Neural progenitor cell (in vitro differentiated cells): ENCODE measurements at regions not wholly inside any gene's neighbourhood (a gene's known extent, or its start where the extent isn't known, plus 50 kb on each side); places are given as distances from the start of the nearest gene placed in this dataset.

ENCODE experiments used
- DNase-seq: peaks from one replicate; pipeline ENCODE4 v3.0.0-alpha.2; 2016; ENCODE audit warnings: low spot score
- H2AFZ ChIP-seq: fragments of 200-600 bp; sonication (generic); replicated peaks from 2 replicates; pipeline ENCODE4 v1.6.1; 2016; ENCODE audit warnings: antibody characterized with exemption
- H3F3A ChIP-seq: fragments of 200-600 bp; sonication (generic); 2 replicates; pipeline ENCODE4 v1.6.1; 2016; ENCODE audit warnings: antibody characterized with exemption, low read depth
- H3K27ac ChIP-seq: fragments of 200-600 bp; sonication (generic); 2 replicates; pipeline ENCODE4 v1.5.1; 2016; ENCODE audit warnings: mild to moderate bottlenecking
- H3K27me3 ChIP-seq: fragments of 200-600 bp; sonication (generic); 2 replicates; pipeline ENCODE4 v1.6.1; 2016; ENCODE audit warnings: mild to moderate bottlenecking, moderate library complexity
- H3K36me3 ChIP-seq: fragments of 200-600 bp; sonication (generic); 2 replicates; pipeline ENCODE4 v1.5.1; 2016
- H3K4me1 ChIP-seq: fragments of 200-600 bp; sonication (generic); 2 replicates; pipeline ENCODE4 v1.6.1; 2016; ENCODE audit warnings: mixed run types
- H3K4me2 ChIP-seq: fragments of 200-600 bp; sonication (generic); 2 replicates; pipeline ENCODE4 v1.6.1; 2016
- H3K4me3 ChIP-seq: fragments of 200-600 bp; sonication (generic); 2 replicates; pipeline ENCODE4 v1.5.1; 2016
- H3K79me2 ChIP-seq: fragments of 200-600 bp; sonication (generic); 2 replicates; pipeline ENCODE4 v1.6.1; 2016; ENCODE audit warnings: low read depth
- H3K9ac ChIP-seq: fragments of 200-600 bp; sonication (generic); 2 replicates; pipeline ENCODE4 v1.6.1; 2016
- H3K9me3 ChIP-seq: fragments of 200-600 bp; sonication (generic); 2 replicates; pipeline ENCODE4 v1.5.1; 2016; ENCODE audit warnings: low read depth
- H4K20me1 ChIP-seq: fragments of 200-600 bp; sonication (generic); 2 replicates; pipeline ENCODE4 v1.6.1; 2016; ENCODE audit warnings: low read depth
- H3K27ac Mint-ChIP-seq: 3 replicates; pipeline ENCODE4 v1.8.0; 2021; ENCODE audit warnings: mixed read lengths
- H3K27me3 Mint-ChIP-seq: 2 replicates; pipeline ENCODE4 v1.8.0; 2022; ENCODE audit warnings: low read depth, mild to moderate bottlenecking, inconsistent platforms, moderate library complexity, mixed read lengths; ENCODE audit not compliant: insufficient read depth
- H3K36me3 Mint-ChIP-seq: 3 replicates; pipeline ENCODE4 v1.8.0; 2021; ENCODE audit warnings: mixed read lengths
- H3K4me1 Mint-ChIP-seq: 3 replicates; pipeline ENCODE4 v1.8.0; 2021; ENCODE audit warnings: mixed read lengths
- H3K4me3 Mint-ChIP-seq: 3 replicates; pipeline ENCODE4 v1.8.0; 2021; ENCODE audit warnings: mild to moderate bottlenecking, moderate library complexity, mixed read lengths
- H3K9me3 Mint-ChIP-seq: 3 replicates; pipeline ENCODE4 v1.8.0; 2020; ENCODE audit warnings: mixed read lengths
- EZH2 ChIP-seq: fragments of 200-600 bp; sonication (generic); IDR thresholded peaks from 2 replicates; pipeline ENCODE4 v1.6.1; 2017; ENCODE audit warnings: antibody characterized with exemption, mild to moderate bottlenecking, moderate library complexity
- EZH2phosphoT487 ChIP-seq: fragments of 200-600 bp; sonication (generic); IDR thresholded peaks from 2 replicates; pipeline ENCODE4 v1.6.1; 2017; ENCODE audit warnings: antibody characterized with exemption
- TF ChIP-seq, protein P1 (sequence below): fragments of 200-600 bp; sonication (generic); IDR thresholded peaks from 2 replicates; pipeline ENCODE4 v1.5.1; 2017; ENCODE audit warnings: antibody characterized with exemption, mild to moderate bottlenecking

GRCh38 chr13:56412856-56413255, 727.9 kb upstream of the PRR20A start:
- Histone ChIP-seq H4K20me1 (no peaks in the 10 kb centered on the region), H3F3A (no peaks in the 10 kb centered on the region), H3K4me3 (no peak overlapping the region), H3K9me3 (no peaks in the 10 kb centered on the region), H3K27ac (no peak overlapping the region), H3K27me3 (no peaks in the 10 kb centered on the region), H3K36me3 (no peaks in the 10 kb centered on the region), H3K79me2 (no peaks in the 10 kb centered on the region), H3K4me1 (no peaks in the 10 kb centered on the region), H3K9ac (no peak overlapping the region), H3K4me2 (no peak overlapping the region), H2AFZ (no peak overlapping the region)
- Mint-ChIP-seq H3K36me3 (no peaks in the 10 kb centered on the region), H3K9me3 (no peaks in the 10 kb centered on the region), H3K27ac (no peak overlapping the region), H3K4me3 (no peak overlapping the region), H3K4me1 (no peaks in the 10 kb centered on the region), H3K27me3 (no peaks in the 10 kb centered on the region)
- DNase-seq = no peak
- TF ChIP-seq EZH2 = no peak
- TF ChIP-seq, protein P1, sequence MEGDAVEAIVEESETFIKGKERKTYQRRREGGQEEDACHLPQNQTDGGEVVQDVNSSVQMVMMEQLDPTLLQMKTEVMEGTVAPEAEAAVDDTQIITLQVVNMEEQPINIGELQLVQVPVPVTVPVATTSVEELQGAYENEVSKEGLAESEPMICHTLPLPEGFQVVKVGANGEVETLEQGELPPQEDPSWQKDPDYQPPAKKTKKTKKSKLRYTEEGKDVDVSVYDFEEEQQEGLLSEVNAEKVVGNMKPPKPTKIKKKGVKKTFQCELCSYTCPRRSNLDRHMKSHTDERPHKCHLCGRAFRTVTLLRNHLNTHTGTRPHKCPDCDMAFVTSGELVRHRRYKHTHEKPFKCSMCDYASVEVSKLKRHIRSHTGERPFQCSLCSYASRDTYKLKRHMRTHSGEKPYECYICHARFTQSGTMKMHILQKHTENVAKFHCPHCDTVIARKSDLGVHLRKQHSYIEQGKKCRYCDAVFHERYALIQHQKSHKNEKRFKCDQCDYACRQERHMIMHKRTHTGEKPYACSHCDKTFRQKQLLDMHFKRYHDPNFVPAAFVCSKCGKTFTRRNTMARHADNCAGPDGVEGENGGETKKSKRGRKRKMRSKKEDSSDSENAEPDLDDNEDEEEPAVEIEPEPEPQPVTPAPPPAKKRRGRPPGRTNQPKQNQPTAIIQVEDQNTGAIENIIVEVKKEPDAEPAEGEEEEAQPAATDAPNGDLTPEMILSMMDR = no peak
- no peak for TF ChIP-seq EZH2phosphoT487

- no peaks in the 10 kb centered on the region for H4K20me1 ChIP-seq
- no peak overlapping the region for H3K9ac ChIP-seq
- H3K79me2 ChIP-seq = no peaks in the 10 kb centered on the region
- no peaks in the 10 kb centered on the region for H3K36me3 Mint-ChIP-seq
- no peaks in the 10 kb centered on the region for H3K27me3 Mint-ChIP-seq
- no peak overlapping the region for H3K27ac Mint-ChIP-seq
- no peak overlapping the region for H3K4me3 ChIP-seq
- no peak overlapping the region for H3K27ac ChIP-seq
- no peak overlapping the region for H3K4me3 Mint-ChIP-seq
- no peaks in the 10 kb centered on the region for H3K9me3 Mint-ChIP-seq
- DNase-seq = no peak
- no peaks in the 10 kb centered on the region for H3K27me3 ChIP-seq
- no peaks in the 10 kb centered on the region for H3K9me3 ChIP-seq
- H2AFZ ChIP-seq = no peak overlapping the region
- H3K4me1 ChIP-seq = no peaks in the 10 kb centered on the region
- H3F3A ChIP-seq = no peaks in the 10 kb centered on the region
- H3K4me1 Mint-ChIP-seq = no peaks in the 10 kb centered on the region
- TF ChIP-seq, protein P1 = no peak
- TF ChIP-seq EZH2phosphoT487 (no peak), EZH2 (no peak)
- H3K4me2 ChIP-seq = no peak overlapping the region
- no peaks in the 10 kb centered on the region for H3K36me3 ChIP-seq
Observed at GRCh38 chr13:56424246-56424645, 716.5 kb upstream of the PRR20A start.

GRCh38 chr13:56457535-56458190, 683.1 kb upstream of the PRR20A start:
- H3F3A ChIP-seq = no peaks in the 10 kb centered on the region
- Mint-ChIP-seq H3K9me3 (peaks cover 3% of the 10 kb centered on the region), H3K27me3 (no peaks in the 10 kb centered on the region), H3K4me3 (no peak overlapping the region), H3K27ac (no peak overlapping the region), H3K36me3 (no peaks in the 10 kb centered on the region), H3K4me1 (no peaks in the 10 kb centered on the region)
- H3K4me3 ChIP-seq = no peak overlapping the region
- no peak overlapping the region for H3K9ac ChIP-seq
- no peaks in the 10 kb centered on the region for H3K36me3 ChIP-seq
- no peaks in the 10 kb centered on the region for H3K79me2 ChIP-seq
- H3K27me3 ChIP-seq = no peaks in the 10 kb centered on the region
- no peak overlapping the region for H3K4me2 ChIP-seq
- DNase-seq = no peak
- H4K20me1 ChIP-seq = no peaks in the 10 kb centered on the region
- H3K4me1 ChIP-seq = no peaks in the 10 kb centered on the region
- H3K9me3 ChIP-seq = no peaks in the 10 kb centered on the region
- H2AFZ ChIP-seq = no peak overlapping the region
- TF ChIP-seq, protein P1 = no peak
- TF ChIP-seq EZH2 (no peak), EZH2phosphoT487 (no peak)
- no peak overlapping the region for H3K27ac ChIP-seq
